ENCODE measurements at regions not wholly inside any gene's neighbourhood (a gene's known extent, or its start where the extent isn't known, plus 50 kb on each side); places are given as distances from the start of the nearest gene placed in this dataset.

DNA sequence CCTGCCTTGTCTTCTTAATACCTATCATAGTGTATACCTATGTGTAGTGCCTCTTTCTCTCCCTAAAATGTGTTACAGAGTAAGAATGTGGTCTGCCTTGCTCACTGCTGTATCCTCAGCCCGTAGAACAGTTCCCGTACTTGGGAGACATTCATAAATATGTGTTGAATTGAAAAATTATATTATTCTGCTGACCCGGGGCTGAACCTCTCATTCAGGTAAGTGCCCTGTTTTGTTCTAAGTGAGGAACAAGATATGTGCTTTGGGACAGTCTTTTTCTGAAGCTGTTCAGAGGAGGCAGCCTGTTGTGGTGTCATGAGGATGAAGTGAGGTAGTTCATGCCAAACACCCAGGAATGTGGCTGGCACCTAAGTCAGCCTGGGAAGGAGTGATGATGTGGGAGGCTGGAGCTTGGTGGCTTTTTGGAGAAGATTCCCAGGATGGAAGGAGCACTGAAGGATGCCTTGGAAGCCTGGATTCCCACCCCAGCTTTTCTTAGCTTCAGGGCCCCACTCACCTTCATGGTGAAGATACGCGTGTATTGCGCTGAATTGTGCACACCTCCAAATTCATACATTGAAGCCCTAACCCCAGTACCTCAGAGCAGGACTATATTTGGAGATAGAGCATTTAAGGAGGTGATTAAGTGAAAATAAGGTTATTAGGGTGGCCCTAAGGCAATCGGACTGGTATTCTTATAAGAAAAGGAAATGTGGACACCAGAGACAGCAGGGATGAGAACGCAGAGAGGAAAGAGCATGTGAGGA, 166.3 kb downstream of the DDX1 start:
- TF ChIP-seq, protein P1, sequence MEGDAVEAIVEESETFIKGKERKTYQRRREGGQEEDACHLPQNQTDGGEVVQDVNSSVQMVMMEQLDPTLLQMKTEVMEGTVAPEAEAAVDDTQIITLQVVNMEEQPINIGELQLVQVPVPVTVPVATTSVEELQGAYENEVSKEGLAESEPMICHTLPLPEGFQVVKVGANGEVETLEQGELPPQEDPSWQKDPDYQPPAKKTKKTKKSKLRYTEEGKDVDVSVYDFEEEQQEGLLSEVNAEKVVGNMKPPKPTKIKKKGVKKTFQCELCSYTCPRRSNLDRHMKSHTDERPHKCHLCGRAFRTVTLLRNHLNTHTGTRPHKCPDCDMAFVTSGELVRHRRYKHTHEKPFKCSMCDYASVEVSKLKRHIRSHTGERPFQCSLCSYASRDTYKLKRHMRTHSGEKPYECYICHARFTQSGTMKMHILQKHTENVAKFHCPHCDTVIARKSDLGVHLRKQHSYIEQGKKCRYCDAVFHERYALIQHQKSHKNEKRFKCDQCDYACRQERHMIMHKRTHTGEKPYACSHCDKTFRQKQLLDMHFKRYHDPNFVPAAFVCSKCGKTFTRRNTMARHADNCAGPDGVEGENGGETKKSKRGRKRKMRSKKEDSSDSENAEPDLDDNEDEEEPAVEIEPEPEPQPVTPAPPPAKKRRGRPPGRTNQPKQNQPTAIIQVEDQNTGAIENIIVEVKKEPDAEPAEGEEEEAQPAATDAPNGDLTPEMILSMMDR (IDR thresholded peaks at IDR 0.05) = no peak
- no peak for TF ChIP-seq POLR2A (IDR thresholded peaks at IDR 0.05)

Measured in thyroid gland (tissue), 4 donors.